Stimulated activated CD8-positive, alpha-beta memory T cell treated with anti-CD3 and anti-CD28 coated beads, Interleukin-15, amount 100 ng/mL, for 4 hours (primary cell): ENCODE measurements at regions not wholly inside any gene's neighbourhood (a gene's known extent, or its start where the extent isn't known, plus 50 kb on each side); places are given as distances from the start of the nearest gene placed in this dataset.
"Not testable (repeated sequence)": the region's sequence is repeated elsewhere in the genome, so short reads cannot be mapped to it uniquely, and the experiment has no call there.

Source experiments
- DNase-seq, 2 donors: peaks; one replicate each; pipeline ENCODE4 v3.0.0-alpha.2; 2020; ENCODE audit warnings: low read depth in 2 of 2

GRCh38 chr3:153906366-153906765, 214.8 kb upstream of the ARHGEF26 start:
- no peak for DNase-seq

GRCh38 chr3:153910387-153910786, 210.8 kb upstream of the ARHGEF26 start:
- DNase-seq, result no peak

- DNase-seq, result no peak
Observed at GRCh38 chr3:153911116-153911515, 210.1 kb upstream of the ARHGEF26 start.

- DNase-seq, result no peak
Observed at GRCh38 chr3:153919773-153920172, 201.4 kb upstream of the ARHGEF26 start.

GRCh38 chr3:153921826-153922225, 199.4 kb upstream of the ARHGEF26 start:
- no peak for DNase-seq

GRCh38 chr3:153925841-153926514, 195.2 kb upstream of the ARHGEF26 start:
- DNase-seq, result no peak

GRCh38 chr3:153927107-153927506, 194.1 kb upstream of the ARHGEF26 start:
- DNase-seq, result no peak

GRCh38 chr3:153928851-153929250, 192.3 kb upstream of the ARHGEF26 start:
- no peak for DNase-seq

- not testable (repeated sequence) for DNase-seq
Observed at GRCh38 chr3:153933481-153933880, 187.7 kb upstream of the ARHGEF26 start.

GRCh38 chr3:153944084-153944483, 177.1 kb upstream of the ARHGEF26 start:
- DNase-seq, result no peak

- no peak for DNase-seq
Observed at GRCh38 chr3:153951276-153951675, 169.9 kb upstream of the ARHGEF26 start.

- DNase-seq, result no peak
Observed at GRCh38 chr3:153952091-153952490, 169.1 kb upstream of the ARHGEF26 start.

GRCh38 chr3:153956613-153957012, 164.6 kb upstream of the ARHGEF26 start:
- no peak for DNase-seq

- no peak for DNase-seq
Observed at GRCh38 chr3:153957421-153957820, 163.8 kb upstream of the ARHGEF26 start.

GRCh38 chr3:153958635-153959595, 162.3 kb upstream of the ARHGEF26 start:
- DNase-seq, result no peak

GRCh38 chr3:153960458-153961074, 160.6 kb upstream of the ARHGEF26 start:
- no peak for DNase-seq

- no peak for DNase-seq
Observed at GRCh38 chr3:153961494-153961893, 159.7 kb upstream of the ARHGEF26 start.

- no peak for DNase-seq
Observed at GRCh38 chr3:153963012-153963411, 158.2 kb upstream of the ARHGEF26 start.

GRCh38 chr3:153967260-153967659, 153.9 kb upstream of the ARHGEF26 start:
- no peak for DNase-seq

- no peak for DNase-seq
Observed at GRCh38 chr3:153970047-153970446, 151.1 kb upstream of the ARHGEF26 start.

GRCh38 chr3:153970741-153971347, 150.3 kb upstream of the ARHGEF26 start:
- no peak for DNase-seq

- DNase-seq, result no peak
Observed at GRCh38 chr3:153972862-153973261, 148.3 kb upstream of the ARHGEF26 start.
